ENCODE measurements at regions not wholly inside any gene's neighbourhood (a gene's known extent, or its start where the extent isn't known, plus 50 kb on each side); places are given as distances from the start of the nearest gene placed in this dataset.

DNA sequence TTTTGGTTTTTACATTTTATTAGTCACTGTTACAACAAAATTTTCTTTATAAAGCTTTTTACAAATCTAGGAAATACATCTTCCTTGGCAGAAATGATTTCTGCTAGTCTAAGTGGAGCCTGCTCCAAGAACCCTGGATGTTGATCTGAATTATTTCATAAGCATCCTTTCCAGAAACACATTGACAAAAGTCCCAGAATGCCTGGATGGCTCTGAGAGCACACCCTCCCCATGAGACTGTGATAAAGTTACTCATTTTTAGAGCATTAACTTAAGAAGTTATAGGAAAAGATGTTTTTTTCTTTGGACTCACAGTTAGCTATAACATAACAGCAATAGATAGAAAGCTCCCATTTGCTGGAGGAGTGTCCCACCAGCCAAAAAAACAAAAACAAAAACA, 559.6 kb upstream of the SPRY2 start:
- TF ChIP-seq CTCF (IDR thresholded peaks at IDR 0.05), result no peak
- no peak for TF ChIP-seq EZH2 (IDR thresholded peaks at IDR 0.05; ENCODE audit: borderline replicate concordance, insufficient read depth, low read depth, low read length, poor library complexity, severe bottlenecking)
